ENCODE measurements at regions not wholly inside any gene's neighbourhood (a gene's known extent, or its start where the extent isn't known, plus 50 kb on each side); places are given as distances from the start of the nearest gene placed in this dataset.

- TF ChIP-seq ZNF221 (tag by site-specific recombination; IDR thresholded peaks at IDR 0.05; ENCODE audit: borderline replicate concordance) (no peak), PRDM1 (tag by site-specific recombination; IDR thresholded peaks at IDR 0.05) (no peak)
- TF ChIP-seq, protein P1, sequence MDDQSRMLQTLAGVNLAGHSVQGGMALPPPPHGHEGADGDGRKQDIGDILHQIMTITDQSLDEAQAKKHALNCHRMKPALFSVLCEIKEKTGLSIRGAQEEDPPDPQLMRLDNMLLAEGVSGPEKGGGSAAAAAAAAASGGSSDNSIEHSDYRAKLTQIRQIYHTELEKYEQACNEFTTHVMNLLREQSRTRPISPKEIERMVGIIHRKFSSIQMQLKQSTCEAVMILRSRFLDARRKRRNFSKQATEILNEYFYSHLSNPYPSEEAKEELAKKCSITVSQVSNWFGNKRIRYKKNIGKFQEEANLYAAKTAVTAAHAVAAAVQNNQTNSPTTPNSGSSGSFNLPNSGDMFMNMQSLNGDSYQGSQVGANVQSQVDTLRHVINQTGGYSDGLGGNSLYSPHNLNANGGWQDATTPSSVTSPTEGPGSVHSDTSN (CRISPR knock-in tag; IDR thresholded peaks at IDR 0.05): no peak
Measured at GRCh38 chr13:67330149-67330548, 100.0 kb upstream of the PCDH9 start.
